GM12891 (cell line): ENCODE measurements at regions not wholly inside any gene's neighbourhood (a gene's known extent, or its start where the extent isn't known, plus 50 kb on each side); places are given as distances from the start of the nearest gene placed in this dataset.

Source experiments
- PAX5 ChIP-seq: IDR thresholded peaks from 2 replicates; pipeline ENCODE4 v1.6.1; 2011; ENCODE audit warnings: low read length, moderate library complexity, mild to moderate bottlenecking; ENCODE audit not compliant: insufficient read depth, severe bottlenecking
- POLR2A ChIP-seq: IDR thresholded peaks from 2 replicates; pipeline ENCODE4 v1.6.1; 2011; ENCODE audit warnings: low read depth, low read length, control low read depth
- POLR2AphosphoS5 ChIP-seq: IDR thresholded peaks from 2 replicates; pipeline ENCODE4 v1.6.1; 2011; ENCODE audit warnings: low read depth, low read length, control low read depth
- POU2F2 ChIP-seq: IDR thresholded peaks from 2 replicates; pipeline ENCODE4 v1.6.1; 2011; ENCODE audit warnings: low read depth, mild to moderate bottlenecking, control low read depth, low read length, moderate library complexity
- SPI1 ChIP-seq: IDR thresholded peaks from 2 replicates; pipeline ENCODE4 v1.6.1; 2011; ENCODE audit warnings: low read depth, low read length, control low read depth
- TAF1 ChIP-seq: IDR thresholded peaks from 2 replicates; pipeline ENCODE4 v1.6.1; 2011; ENCODE audit warnings: low read depth, low read length, control low read depth

- no peak for TF ChIP-seq POLR2A
- no peak for TF ChIP-seq POLR2AphosphoS5
- TF ChIP-seq TAF1: no peak
- TF ChIP-seq POU2F2: no peak
- no peak for TF ChIP-seq PAX5
- no peak for TF ChIP-seq SPI1
These were observed 184.4 kb upstream of the B3GAT1 start for GRCh38 chr11:134596404-134596803.
